Mesenchymal stem cell (in vitro differentiated cells and primary cell): ENCODE measurements at regions not wholly inside any gene's neighbourhood (a gene's known extent, or its start where the extent isn't known, plus 50 kb on each side); places are given as distances from the start of the nearest gene placed in this dataset.

ENCODE experiments used
- DNase-seq: peaks from one replicate; pipeline ENCODE4 v3.0.0-alpha.2; 2013
- H2AFZ ChIP-seq: one replicate; pipeline ENCODE4 v1.6.1; 2013; ENCODE audit warnings: low read depth, mild to moderate bottlenecking, control low read depth, inconsistent platforms, low read length, moderate library complexity
- H2AK5ac ChIP-seq: 2 replicates; pipeline ENCODE4 v1.6.1; 2013; ENCODE audit warnings: low read length, moderate library complexity, mild to moderate bottlenecking, inconsistent platforms; ENCODE audit not compliant: severe bottlenecking
- H2BK120ac ChIP-seq: one replicate; pipeline ENCODE4 v1.6.1; 2013; ENCODE audit warnings: low read depth, mild to moderate bottlenecking, inconsistent platforms, low read length, moderate library complexity
- H2BK12ac ChIP-seq, 2 experiments: one replicate each; pipeline ENCODE4 v1.6.1; 2013; ENCODE audit warnings: inconsistent platforms in 2 of 2, low read length in 2 of 2, mild to moderate bottlenecking in 2 of 2, moderate library complexity in 2 of 2, control low read depth in 1 of 2
- H2BK15ac ChIP-seq: one replicate; pipeline ENCODE4 v1.6.1; 2013; ENCODE audit warnings: mild to moderate bottlenecking, low read depth, inconsistent platforms; ENCODE audit not compliant: poor library complexity, severe bottlenecking
- H2BK5ac ChIP-seq: 2 replicates; pipeline ENCODE4 v1.6.1; 2013; ENCODE audit warnings: low read depth, mild to moderate bottlenecking, low read length, control low read depth, inconsistent platforms; ENCODE audit not compliant: poor library complexity, severe bottlenecking
- H3K14ac ChIP-seq, 2 experiments: one replicate each; pipeline ENCODE4 v1.6.1; 2013; ENCODE audit warnings: inconsistent platforms in 2 of 2, low read length in 2 of 2, control low read depth in 1 of 2, mild to moderate bottlenecking in 1 of 2, moderate library complexity in 1 of 2
- H3K18ac ChIP-seq, 2 experiments: one replicate each; pipeline ENCODE4 v1.6.1; 2013; ENCODE audit warnings: inconsistent platforms in 2 of 2, low read length in 2 of 2, control low read depth in 1 of 2, low read depth in 1 of 2, mild to moderate bottlenecking in 1 of 2
- H3K23ac ChIP-seq, 2 experiments: one replicate each; pipeline ENCODE4 v1.6.1; 2013; ENCODE audit warnings: inconsistent platforms in 2 of 2, low read length in 2 of 2, mild to moderate bottlenecking in 2 of 2, moderate library complexity in 2 of 2, control low read depth in 1 of 2
- H3K27ac ChIP-seq: 2 replicates; pipeline ENCODE4 v1.5.1; 2013; ENCODE audit warnings: mild to moderate bottlenecking, moderate library complexity, low read length, control low read depth, inconsistent platforms; ENCODE audit not compliant: poor library complexity, severe bottlenecking
- H3K27me3 ChIP-seq, 2 experiments: 2 replicates each; pipeline versions ENCODE4 v1.6.1 to v1.7.0; 2013; ENCODE audit warnings: low read length in 2 of 2, mild to moderate bottlenecking in 2 of 2, moderate library complexity in 2 of 2, control low read depth in 1 of 2, inconsistent platforms in 1 of 2; ENCODE audit not compliant: control insufficient read depth in 1 of 2, insufficient read depth in 1 of 2
- H3K36me3 ChIP-seq, 2 experiments: 2 replicates each; pipeline versions ENCODE4 v1.6.1 to v1.7.0; 2013; ENCODE audit warnings: low read length in 2 of 2, control low read depth in 1 of 2, inconsistent platforms in 1 of 2, low read depth in 1 of 2, mild to moderate bottlenecking in 1 of 2; ENCODE audit not compliant: insufficient read depth in 2 of 2, control insufficient read depth in 1 of 2
- H3K4ac ChIP-seq, 2 experiments: one replicate each; pipeline ENCODE4 v1.6.1; 2013; ENCODE audit warnings: inconsistent platforms in 2 of 2, low read length in 2 of 2, mild to moderate bottlenecking in 2 of 2, moderate library complexity in 2 of 2, control low read depth in 1 of 2, low read depth in 1 of 2
- H3K4me1 ChIP-seq: 2 replicates; pipeline ENCODE4 v1.6.1; 2013; ENCODE audit warnings: low read depth, low read length, control low read depth; ENCODE audit not compliant: control insufficient read depth, insufficient read depth
- H3K4me2 ChIP-seq: 2 replicates; pipeline ENCODE4 v1.6.1; 2013; ENCODE audit warnings: low read length, mild to moderate bottlenecking, inconsistent platforms; ENCODE audit not compliant: poor library complexity, severe bottlenecking
- H3K4me3 ChIP-seq, 2 experiments: 2 replicates each; pipeline versions ENCODE4 v1.5.1 to v1.7.0; 2013; ENCODE audit warnings: low read length in 2 of 2, mild to moderate bottlenecking in 2 of 2, control low read depth in 1 of 2, low read depth in 1 of 2; ENCODE audit not compliant: insufficient read depth in 1 of 2
- H3K79me1 ChIP-seq: replicated peaks from 2 replicates; pipeline ENCODE4 v1.6.1; 2013; ENCODE audit warnings: mild to moderate bottlenecking, control low read depth, low read length, inconsistent platforms; ENCODE audit not compliant: poor library complexity, severe bottlenecking
- H3K9ac ChIP-seq: 2 replicates; pipeline ENCODE4 v1.7.0; 2013; ENCODE audit warnings: mild to moderate bottlenecking, low read length, moderate library complexity
- H3K9me3 ChIP-seq: 2 replicates; pipeline ENCODE4 v1.7.0; 2013; ENCODE audit warnings: mild to moderate bottlenecking, low read length; ENCODE audit not compliant: control insufficient read depth
- H4K8ac ChIP-seq: one replicate; pipeline ENCODE4 v1.6.1; 2013; ENCODE audit warnings: inconsistent platforms, mild to moderate bottlenecking, low read length, moderate library complexity
- H4K91ac ChIP-seq: one replicate; pipeline ENCODE4 v1.6.1; 2013; ENCODE audit warnings: mild to moderate bottlenecking, low read length, inconsistent platforms
- WGBS: methylation state at CpG from one replicate; pipeline ENCODE4 v1.1.7; 2013; ENCODE audit warnings: mixed read lengths; 5-methylcytosine and 5-hydroxymethylcytosine counted together

GRCh38 chr17:79269620-79270019, 195.0 kb downstream of the ENGASE start:
- Histone ChIP-seq H2AFZ (no peak overlapping the region), H3K9me3 (no peaks in the 10 kb centered on the region), H4K8ac (no peak overlapping the region), H3K18ac (no peak overlapping the region), H2BK120ac (no peak overlapping the region), H3K4ac (no peak overlapping the region), H2AK5ac (no peak overlapping the region), H3K4me1 (peaks cover 2% of the 10 kb centered on the region), H3K4me2 (no peak overlapping the region), H4K91ac (no peak overlapping the region), H3K36me3 (no peaks in the 10 kb centered on the region), H3K27me3 (peaks cover 4 to 80% of the 10 kb centered on the region in 2 experiments), H2BK5ac (no peak overlapping the region), H3K14ac (no peak overlapping the region), H3K23ac (no peak overlapping the region), H3K9ac (no peak overlapping the region), H3K4me3 (no peak overlapping the region), H2BK12ac (no peak overlapping the region), H3K27ac (no peak overlapping the region), H2BK15ac (no peak overlapping the region), H3K79me1 (no peaks in the 10 kb centered on the region)
- no peak for DNase-seq
- WGBS: 41% methylated on average over 5 of the region's 5 CpGs

- H3K4me1 ChIP-seq: no peaks in the 10 kb centered on the region
- H3K27ac ChIP-seq: no peak overlapping the region
- H2BK120ac ChIP-seq: no peak overlapping the region
- no peak overlapping the region for H4K8ac ChIP-seq
- H2AFZ ChIP-seq: no peak overlapping the region
- H2AK5ac ChIP-seq: no peak overlapping the region
- no peak overlapping the region for H3K4ac ChIP-seq
- H4K91ac ChIP-seq: no peak overlapping the region
- no peak overlapping the region for H2BK15ac ChIP-seq
- no peak overlapping the region for H2BK12ac ChIP-seq
- H3K4me3 ChIP-seq: no peak overlapping the region
- no peaks in the 10 kb centered on the region for H3K79me1 ChIP-seq
- H3K14ac ChIP-seq: no peak overlapping the region
- H3K27me3 ChIP-seq: peaks cover 10 to 90% of the 10 kb centered on the region in 2 experiments
- H3K4me2 ChIP-seq: no peak overlapping the region
- H3K9ac ChIP-seq: no peak overlapping the region
- no peak overlapping the region for H3K23ac ChIP-seq
- no peaks in the 10 kb centered on the region for H3K36me3 ChIP-seq
- H3K9me3 ChIP-seq: no peaks in the 10 kb centered on the region
- H3K18ac ChIP-seq: no peak overlapping the region
- WGBS: 88% methylated on average over 11 of the region's 11 CpGs
- DNase-seq: no peak
- H2BK5ac ChIP-seq: no peak overlapping the region
Observed at GRCh38 chr17:79263191-79263590, 188.6 kb downstream of the ENGASE start.

GRCh38 chr17:79262624-79263023, 188.0 kb downstream of the ENGASE start:
- Histone ChIP-seq H2BK15ac (no peak overlapping the region), H2BK12ac (no peak overlapping the region), H3K27me3 (peaks cover 14 to 86% of the 10 kb centered on the region in 2 experiments), H3K14ac (no peak overlapping the region), H3K18ac (no peak overlapping the region), H3K4me1 (no peaks in the 10 kb centered on the region), H4K8ac (no peak overlapping the region), H3K4me3 (no peak overlapping the region), H3K4ac (no peak overlapping the region), H3K23ac (no peak overlapping the region), H3K27ac (no peak overlapping the region), H3K4me2 (no peak overlapping the region), H2BK5ac (no peak overlapping the region), H2BK120ac (no peak overlapping the region), H3K9ac (no peak overlapping the region), H3K79me1 (no peaks in the 10 kb centered on the region), H2AK5ac (no peak overlapping the region), H3K36me3 (no peaks in the 10 kb centered on the region), H2AFZ (no peak overlapping the region), H4K91ac (no peak overlapping the region), H3K9me3 (no peaks in the 10 kb centered on the region)
- WGBS: 93% methylated on average over 6 of the region's 6 CpGs
- no peak for DNase-seq

- no peak overlapping the region for H3K18ac ChIP-seq
- no peak overlapping the region for H3K14ac ChIP-seq
- H4K8ac ChIP-seq: no peak overlapping the region
- H3K4me2 ChIP-seq: no peak overlapping the region
- H2BK12ac ChIP-seq: no peak overlapping the region
- H3K27ac ChIP-seq: no peak overlapping the region
- H4K91ac ChIP-seq: no peak overlapping the region
- DNase-seq: no peak
- no peaks in the 10 kb centered on the region for H3K79me1 ChIP-seq
- H3K4ac ChIP-seq: no peak overlapping the region
- H2BK15ac ChIP-seq: no peak overlapping the region
- H3K36me3 ChIP-seq: no peaks in the 10 kb centered on the region
- no peaks in the 10 kb centered on the region for H3K4me1 ChIP-seq
- H3K9me3 ChIP-seq: no peaks in the 10 kb centered on the region
- H2BK120ac ChIP-seq: no peak overlapping the region
- 83% methylated on average over 21 of the region's 23 CpGs for WGBS
- H3K4me3 ChIP-seq: no peak overlapping the region
- no peak overlapping the region for H2AFZ ChIP-seq
- H2BK5ac ChIP-seq: no peak overlapping the region
- no peak overlapping the region for H2AK5ac ChIP-seq
- H3K27me3 ChIP-seq: peaks cover 18 to 83% of the 10 kb centered on the region in 2 experiments
- no peak overlapping the region for H3K9ac ChIP-seq
- no peak overlapping the region for H3K23ac ChIP-seq
Observed at GRCh38 chr17:79261355-79262072, 186.9 kb downstream of the ENGASE start.
